ENCODE measurements at regions not wholly inside any gene's neighbourhood (a gene's known extent, or its start where the extent isn't known, plus 50 kb on each side); places are given as distances from the start of the nearest gene placed in this dataset.
A peak's percentile ranks its signal among the peaks of the same experiment; 100 is the strongest.

GRCh38 chr13:64546371-64546770 is 2683.8 kb downstream of the PCDH9 start:
- Histone ChIP-seq H3F3A (ENCODE audit: insufficient read depth) (no peaks in the 10 kb centered on the region), H3K4me2 (ENCODE audit: low read depth, low read length, poor library complexity, severe bottlenecking) (no peak overlapping the region), H3K36me3 (ENCODE audit: low read length) (no peaks in the 10 kb centered on the region), H3K9me3 (ENCODE audit: insufficient read depth, low read length) (peaks cover 5% of the 10 kb centered on the region; the same call in 1 of the 2 replicates), H3K9me2 (replicated peaks; ENCODE audit: insufficient read depth, low read length) (no peaks in the 10 kb centered on the region), H4K20me1 (ENCODE audit: low read depth, low read length) (no peaks in the 10 kb centered on the region), H3K27ac (ENCODE audit: low read depth, low read length) (no peak overlapping the region), H3K79me2 (ENCODE audit: insufficient read depth, low read length) (no peaks in the 10 kb centered on the region), H3K4me3 (ENCODE audit: insufficient read depth, low read length, poor library complexity, severe bottlenecking) (no peak overlapping the region), H3K9ac (ENCODE audit: low read length) (no peak overlapping the region), H3K27me3 (ENCODE audit: low read length) (no peaks in the 10 kb centered on the region), H2AFZ (ENCODE audit: low read depth, low read length, severe bottlenecking) (no peak overlapping the region)
- TF ChIP-seq CTCF (IDR thresholded peaks at IDR 0.05; ENCODE audit: insufficient read depth, low read length, poor library complexity, severe bottlenecking): no peak
- no peak for TF ChIP-seq EZH2phosphoT487 (conservative IDR thresholded peaks at IDR 0.05; ENCODE audit: low read length)

- Histone ChIP-seq H3K4me3 (ENCODE audit: insufficient read depth, low read length, poor library complexity, severe bottlenecking) (no peak overlapping the region), H3K4me2 (ENCODE audit: low read depth, low read length, poor library complexity, severe bottlenecking) (no peak overlapping the region), H3K9ac (ENCODE audit: low read length) (no peak overlapping the region), H3K36me3 (ENCODE audit: low read length) (no peaks in the 10 kb centered on the region), H3K9me2 (replicated peaks; ENCODE audit: insufficient read depth, low read length) (no peaks in the 10 kb centered on the region), H2AFZ (ENCODE audit: low read depth, low read length, severe bottlenecking) (peak overlapping the region; percentile 22), H3K27ac (ENCODE audit: low read depth, low read length) (no peak overlapping the region), H3K27me3 (ENCODE audit: low read length) (no peaks in the 10 kb centered on the region), H3K79me2 (ENCODE audit: insufficient read depth, low read length) (no peaks in the 10 kb centered on the region), H3F3A (ENCODE audit: insufficient read depth) (no peaks in the 10 kb centered on the region), H3K9me3 (ENCODE audit: insufficient read depth, low read length) (no peaks in the 10 kb centered on the region), H4K20me1 (ENCODE audit: low read depth, low read length) (no peaks in the 10 kb centered on the region)
- TF ChIP-seq CTCF (IDR thresholded peaks at IDR 0.05; ENCODE audit: insufficient read depth, low read length, poor library complexity, severe bottlenecking): no peak
Observed at GRCh38 chr13:64540976-64541375, 2689.2 kb downstream of the PCDH9 start.

- no peaks in the 10 kb centered on the region for H3K27me3 ChIP-seq (ENCODE audit: low read length)
- no peaks in the 10 kb centered on the region for H3K79me2 ChIP-seq (ENCODE audit: insufficient read depth, low read length)
- H3K36me3 ChIP-seq (ENCODE audit: low read length): no peaks in the 10 kb centered on the region
- H4K20me1 ChIP-seq (ENCODE audit: low read depth, low read length): no peaks in the 10 kb centered on the region
- no peak overlapping the region for H3K27ac ChIP-seq (ENCODE audit: low read depth, low read length)
- H3K4me2 ChIP-seq (ENCODE audit: low read depth, low read length, poor library complexity, severe bottlenecking): no peak overlapping the region
- TF ChIP-seq EZH2phosphoT487 (conservative IDR thresholded peaks at IDR 0.05; ENCODE audit: low read length) (no peak), CTCF (IDR thresholded peaks at IDR 0.05; ENCODE audit: insufficient read depth, low read length, poor library complexity, severe bottlenecking) (no peak)
- H3K4me3 ChIP-seq (ENCODE audit: insufficient read depth, low read length, poor library complexity, severe bottlenecking): no peak overlapping the region
- no peaks in the 10 kb centered on the region for H3K9me3 ChIP-seq (ENCODE audit: insufficient read depth, low read length)
- H3K9me2 ChIP-seq (replicated peaks; ENCODE audit: insufficient read depth, low read length): no peaks in the 10 kb centered on the region
- no peaks in the 10 kb centered on the region for H3F3A ChIP-seq (ENCODE audit: insufficient read depth)
- H3K9ac ChIP-seq (ENCODE audit: low read length): no peak overlapping the region
- H2AFZ ChIP-seq (ENCODE audit: low read depth, low read length, severe bottlenecking): peak overlapping the region; percentile 22
Observed at GRCh38 chr13:64540468-64540867, 2689.7 kb downstream of the PCDH9 start.

- no peak overlapping the region for H3K4me3 ChIP-seq (ENCODE audit: insufficient read depth, low read length, poor library complexity, severe bottlenecking)
- H3K79me2 ChIP-seq (ENCODE audit: insufficient read depth, low read length): no peaks in the 10 kb centered on the region
- peak overlapping the region; percentile 43 for H2AFZ ChIP-seq (ENCODE audit: low read depth, low read length, severe bottlenecking)
- no peak overlapping the region for H3K27ac ChIP-seq (ENCODE audit: low read depth, low read length)
- H3K4me2 ChIP-seq (ENCODE audit: low read depth, low read length, poor library complexity, severe bottlenecking): no peak overlapping the region
- TF ChIP-seq EZH2phosphoT487 (conservative IDR thresholded peaks at IDR 0.05; ENCODE audit: low read length) (no peak), CTCF (IDR thresholded peaks at IDR 0.05; ENCODE audit: insufficient read depth, low read length, poor library complexity, severe bottlenecking) (no peak)
- no peaks in the 10 kb centered on the region for H3K27me3 ChIP-seq (ENCODE audit: low read length)
- no peaks in the 10 kb centered on the region for H3K36me3 ChIP-seq (ENCODE audit: low read length)
- no peak overlapping the region for H3K9ac ChIP-seq (ENCODE audit: low read length)
- no peaks in the 10 kb centered on the region for H4K20me1 ChIP-seq (ENCODE audit: low read depth, low read length)
- H3K9me3 ChIP-seq (ENCODE audit: insufficient read depth, low read length): no peaks in the 10 kb centered on the region
- no peaks in the 10 kb centered on the region for H3K9me2 ChIP-seq (replicated peaks; ENCODE audit: insufficient read depth, low read length)
- no peaks in the 10 kb centered on the region for H3F3A ChIP-seq (ENCODE audit: insufficient read depth)
Observed at GRCh38 chr13:64538711-64539110, 2691.4 kb downstream of the PCDH9 start.

Measured in SU-DHL-6 (cell line).